Activated CD8-positive, alpha-beta T cell treated with anti-CD3 and anti-CD28 coated beads for 36 hours (primary cell): ENCODE measurements at regions not wholly inside any gene's neighbourhood (a gene's known extent, or its start where the extent isn't known, plus 50 kb on each side); places are given as distances from the start of the nearest gene placed in this dataset.

Experiments
- ATAC-seq: fragments of 200-7000 bp; cut with Tn5 transposase; one replicate; pipeline ENCODE4 v1.10.0; 2021; ENCODE audit warnings: mild to moderate bottlenecking, moderate library complexity
- CTCF ChIA-PET: fragments of 350-600 bp; sonication (Branson Sonifier 250); formaldehyde crosslinking; loops from one replicate; lab custom pipeline; 2021; ENCODE audit warnings: antibody characterized with exemption; lab: Charles Lee
- POLR2A ChIA-PET: fragments of 350-600 bp; sonication (Branson Sonifier 250); formaldehyde crosslinking; loops from one replicate; lab custom pipeline; 2021; ENCODE audit warnings: antibody characterized with exemption; lab: Charles Lee
- DNase-seq: peaks from one replicate; pipeline ENCODE4 v3.0.0-alpha.2; 2020
- H3K27ac Mint-ChIP-seq: one replicate; pipeline ENCODE4 v1.8.0; 2021; ENCODE audit warnings: mild to moderate bottlenecking, mixed read lengths
- H3K27me3 Mint-ChIP-seq: one replicate; pipeline ENCODE4 v1.8.0; 2021; ENCODE audit warnings: mixed read lengths
- H3K36me3 Mint-ChIP-seq: one replicate; pipeline ENCODE4 v1.8.0; 2021; ENCODE audit warnings: low read depth, mixed read lengths
- H3K4me1 Mint-ChIP-seq: one replicate; pipeline ENCODE4 v1.8.0; 2021; ENCODE audit warnings: low read depth, mixed read lengths
- H3K4me3 Mint-ChIP-seq: one replicate; pipeline ENCODE4 v1.8.0; 2021; ENCODE audit warnings: mild to moderate bottlenecking, moderate library complexity, mixed read lengths
- H3K9me3 Mint-ChIP-seq: one replicate; pipeline ENCODE4 v1.8.0; 2021; ENCODE audit warnings: mixed read lengths
- intact Hi-C: fragments of 100-400 bp; cut with micrococcal nuclease; formaldehyde crosslinking; loops from one replicate; pipeline ENCODE4 v1.10.0; 2022
- TF ChIP-seq, protein P1 (sequence below): fragments of 200-600 bp; IDR thresholded peaks from one replicate; pipeline ENCODE4 v1.8.0; 2022; ENCODE audit warnings: antibody characterized with exemption, mild to moderate bottlenecking

DNA sequence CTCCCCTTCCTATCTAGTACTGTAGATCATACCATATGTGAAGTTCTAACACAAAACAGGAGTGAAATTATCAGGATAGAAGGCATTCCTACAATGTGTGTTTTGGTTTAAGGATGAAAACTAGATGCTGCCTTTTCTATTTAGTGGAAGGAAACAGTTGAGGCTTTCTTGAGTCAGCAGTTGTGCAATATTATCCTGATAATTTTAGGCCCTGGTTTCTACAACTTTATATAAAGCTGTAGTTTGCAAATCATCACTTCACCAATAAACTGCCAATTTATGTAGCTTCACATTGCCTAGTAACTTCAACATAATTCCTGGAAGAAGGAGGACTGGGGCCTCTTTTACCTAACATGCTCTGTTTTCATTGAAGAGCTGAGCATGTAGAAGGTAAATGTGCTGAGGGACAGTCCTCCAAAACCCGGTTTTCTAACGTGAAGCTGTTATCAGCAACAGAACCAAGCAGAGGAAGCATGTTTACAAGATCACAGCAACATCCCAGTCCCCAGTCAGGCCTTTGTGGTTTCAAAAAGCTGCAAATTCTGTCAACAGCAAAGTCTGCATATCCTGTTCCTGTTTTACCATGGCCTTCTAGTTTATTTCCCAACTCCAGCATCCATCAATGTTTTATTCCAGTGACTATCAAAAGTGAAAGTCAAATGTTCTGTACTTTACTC, 513.4 kb upstream of the MEF2C start:
- ChIA-PET POLR2A (no interaction called here), CTCF (no interaction called here)
- H3K4me1 Mint-ChIP-seq, result peaks cover 5% of the 10 kb centered on the region
- no peaks in the 10 kb centered on the region for H3K27me3 Mint-ChIP-seq
- H3K9me3 Mint-ChIP-seq, result no peaks in the 10 kb centered on the region
- TF ChIP-seq, protein P1, sequence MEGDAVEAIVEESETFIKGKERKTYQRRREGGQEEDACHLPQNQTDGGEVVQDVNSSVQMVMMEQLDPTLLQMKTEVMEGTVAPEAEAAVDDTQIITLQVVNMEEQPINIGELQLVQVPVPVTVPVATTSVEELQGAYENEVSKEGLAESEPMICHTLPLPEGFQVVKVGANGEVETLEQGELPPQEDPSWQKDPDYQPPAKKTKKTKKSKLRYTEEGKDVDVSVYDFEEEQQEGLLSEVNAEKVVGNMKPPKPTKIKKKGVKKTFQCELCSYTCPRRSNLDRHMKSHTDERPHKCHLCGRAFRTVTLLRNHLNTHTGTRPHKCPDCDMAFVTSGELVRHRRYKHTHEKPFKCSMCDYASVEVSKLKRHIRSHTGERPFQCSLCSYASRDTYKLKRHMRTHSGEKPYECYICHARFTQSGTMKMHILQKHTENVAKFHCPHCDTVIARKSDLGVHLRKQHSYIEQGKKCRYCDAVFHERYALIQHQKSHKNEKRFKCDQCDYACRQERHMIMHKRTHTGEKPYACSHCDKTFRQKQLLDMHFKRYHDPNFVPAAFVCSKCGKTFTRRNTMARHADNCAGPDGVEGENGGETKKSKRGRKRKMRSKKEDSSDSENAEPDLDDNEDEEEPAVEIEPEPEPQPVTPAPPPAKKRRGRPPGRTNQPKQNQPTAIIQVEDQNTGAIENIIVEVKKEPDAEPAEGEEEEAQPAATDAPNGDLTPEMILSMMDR, result no peak
- DNase-seq (no peak), ATAC-seq (no peak)
- H3K4me3 Mint-ChIP-seq, result no peak overlapping the region
- intact Hi-C loops, result no loop called here
- H3K27ac Mint-ChIP-seq, result no peak overlapping the region
- no peaks in the 10 kb centered on the region for H3K36me3 Mint-ChIP-seq

DNA sequence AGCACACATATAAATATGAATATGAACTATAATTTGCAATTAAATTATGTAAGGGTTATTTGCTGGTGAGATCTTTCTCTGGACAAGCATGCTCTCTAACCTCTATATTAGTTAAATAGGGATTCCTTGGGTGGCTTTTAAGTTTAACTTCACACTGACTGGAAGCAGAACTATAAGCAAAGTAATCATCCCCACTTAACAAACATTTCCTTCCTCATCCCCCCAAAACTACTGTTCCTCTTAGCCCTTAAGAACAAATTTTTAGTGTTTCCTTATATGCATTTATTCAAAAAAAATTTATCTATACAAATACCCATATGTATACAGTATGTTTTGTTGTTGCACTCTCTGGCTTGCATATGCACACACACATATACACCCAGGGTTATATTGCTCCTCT, 512.1 kb upstream of the MEF2C start:
- DNase-seq (no peak), ATAC-seq (no peak)
- Mint-ChIP-seq H3K27ac (no peak overlapping the region), H3K4me3 (no peak overlapping the region), H3K36me3 (no peaks in the 10 kb centered on the region), H3K9me3 (no peaks in the 10 kb centered on the region), H3K27me3 (peaks cover 2% of the 10 kb centered on the region), H3K4me1 (peaks cover 5% of the 10 kb centered on the region)
- TF ChIP-seq, protein P1, result no peak
- ChIA-PET CTCF (no interaction called here), POLR2A (no interaction called here)
- intact Hi-C loops, result no loop called here

DNA sequence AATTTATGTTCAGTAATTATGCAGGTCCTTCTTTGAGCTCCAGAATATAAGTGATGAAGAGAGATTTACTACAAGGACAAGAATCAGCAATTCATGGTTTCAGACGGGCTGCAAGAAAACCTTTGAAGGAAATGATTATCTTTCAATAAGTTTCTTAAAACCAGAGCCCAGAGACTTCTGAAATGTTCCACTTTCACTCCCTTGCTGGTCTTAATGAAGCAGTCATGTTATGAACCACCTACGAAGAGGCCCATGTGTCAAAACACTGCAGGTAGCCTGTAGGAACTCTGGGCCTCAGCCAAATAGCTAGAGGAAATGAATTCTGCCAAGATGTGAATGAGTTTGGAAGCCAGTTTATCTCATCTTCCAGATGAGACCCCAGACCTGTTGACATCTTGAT, 505.9 kb upstream of the MEF2C start:
- peaks cover 3% of the 10 kb centered on the region for H3K27me3 Mint-ChIP-seq
- TF ChIP-seq, protein P1, result no peak
- H3K4me1 Mint-ChIP-seq, result no peaks in the 10 kb centered on the region
- no peak for DNase-seq
- no peaks in the 10 kb centered on the region for H3K9me3 Mint-ChIP-seq
- no peak for ATAC-seq
- intact Hi-C loops, result no loop called here
- no peak overlapping the region for H3K4me3 Mint-ChIP-seq
- CTCF ChIA-PET, result no interaction called here
- no peak overlapping the region for H3K27ac Mint-ChIP-seq
- POLR2A ChIA-PET, result no interaction called here
- H3K36me3 Mint-ChIP-seq, result no peaks in the 10 kb centered on the region

DNA sequence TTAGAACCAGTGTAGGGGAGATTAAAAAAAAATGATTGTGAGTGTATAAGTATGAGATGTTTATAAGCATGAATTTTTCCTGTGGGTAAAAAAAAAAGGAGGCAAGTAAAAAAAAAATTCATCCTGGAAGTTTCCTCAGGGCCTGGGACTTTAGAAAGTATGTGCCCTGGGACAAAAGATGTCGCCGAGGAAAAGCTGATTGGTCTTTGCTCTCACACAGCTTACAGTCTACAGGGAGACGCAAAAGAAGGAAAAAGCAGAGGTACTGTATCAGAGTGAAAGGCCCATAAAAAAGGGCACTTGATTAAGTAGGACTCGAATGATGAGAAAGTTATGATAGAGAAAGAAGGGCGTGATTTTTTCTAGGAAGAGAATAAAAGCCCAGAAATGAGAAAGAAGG, 501.4 kb upstream of the MEF2C start:
- H3K9me3 Mint-ChIP-seq, result no peaks in the 10 kb centered on the region
- H3K27me3 Mint-ChIP-seq, result no peaks in the 10 kb centered on the region
- intact Hi-C loops, result no loop called here
- ChIA-PET POLR2A (no interaction called here), CTCF (no interaction called here)
- DNase-seq, result no peak
- ATAC-seq, result no peak
- TF ChIP-seq, protein P1, result no peak
- H3K36me3 Mint-ChIP-seq, result no peaks in the 10 kb centered on the region
- no peak overlapping the region for H3K27ac Mint-ChIP-seq
- H3K4me3 Mint-ChIP-seq, result no peak overlapping the region
- H3K4me1 Mint-ChIP-seq, result no peaks in the 10 kb centered on the region

DNA sequence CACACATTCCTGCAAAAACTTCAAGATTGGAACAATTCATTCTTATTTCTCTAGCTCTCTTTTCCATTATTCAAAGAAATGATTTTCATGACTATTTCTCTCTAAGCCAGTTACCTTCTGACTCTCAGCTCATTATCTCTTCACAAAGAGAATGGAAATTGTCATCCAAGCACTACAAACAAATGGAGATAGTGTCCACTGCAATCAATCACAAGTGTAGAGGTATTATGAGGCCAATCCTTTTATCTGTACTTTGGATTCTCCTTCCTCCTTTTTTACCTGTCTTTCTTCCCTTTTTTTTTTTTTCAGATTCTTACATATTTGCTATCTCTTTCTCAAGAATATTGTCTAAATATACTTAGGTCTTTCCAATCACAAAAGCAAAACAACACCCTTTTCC, 497.7 kb upstream of the MEF2C start:
- POLR2A ChIA-PET, result no interaction called here
- Mint-ChIP-seq H3K9me3 (no peaks in the 10 kb centered on the region), H3K36me3 (no peaks in the 10 kb centered on the region), H3K4me1 (no peaks in the 10 kb centered on the region), H3K4me3 (no peak overlapping the region), H3K27ac (no peak overlapping the region), H3K27me3 (no peaks in the 10 kb centered on the region)
- DNase-seq, result no peak
- TF ChIP-seq, protein P1, result no peak
- intact Hi-C loops, result no loop called here
- CTCF ChIA-PET, result no interaction called here
- ATAC-seq, result no peak
